ENCODE measurements at regions not wholly inside any gene's neighbourhood (a gene's known extent, or its start where the extent isn't known, plus 50 kb on each side); places are given as distances from the start of the nearest gene placed in this dataset.
"Not testable (repeated sequence)": the region's sequence is repeated elsewhere in the genome, so short reads cannot be mapped to it uniquely, and the experiment has no call there.

DNA sequence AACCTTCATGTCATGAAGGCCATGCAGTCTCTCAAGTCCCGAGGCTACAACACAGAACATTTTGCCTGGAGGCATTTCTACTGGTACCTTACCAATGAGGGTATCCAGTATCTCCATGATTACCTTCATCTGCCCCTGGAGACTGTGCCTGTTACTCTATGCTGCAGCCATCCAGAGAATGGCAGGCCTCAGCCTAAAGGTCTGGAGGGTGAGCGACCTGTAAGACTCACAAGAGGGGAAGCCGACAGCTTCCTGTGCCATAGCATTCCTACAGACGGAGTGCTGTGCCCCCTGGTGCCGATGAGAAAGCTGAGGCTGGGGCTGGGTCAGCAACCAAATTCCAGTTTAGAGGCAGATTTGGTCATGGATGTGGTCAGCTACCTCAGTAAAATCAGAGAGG, 51.3 kb upstream of the CADPS start:
- H3K27me3 Mint-ChIP-seq (ENCODE audit: low read depth in 3 of 3) = no peaks in the 10 kb centered on the region
- no peaks in the 10 kb centered on the region for H3K36me3 Mint-ChIP-seq
- H3K4me3 Mint-ChIP-seq = no peak overlapping the region
- no peak for DNase-seq
- H3K4me1 Mint-ChIP-seq = no peaks in the 10 kb centered on the region
- H3K9me3 Mint-ChIP-seq = peaks cover 5 to 40% (median 13%) of the 10 kb centered on the region in 6 donors
- H3K27ac Mint-ChIP-seq = no peak overlapping the region

DNA sequence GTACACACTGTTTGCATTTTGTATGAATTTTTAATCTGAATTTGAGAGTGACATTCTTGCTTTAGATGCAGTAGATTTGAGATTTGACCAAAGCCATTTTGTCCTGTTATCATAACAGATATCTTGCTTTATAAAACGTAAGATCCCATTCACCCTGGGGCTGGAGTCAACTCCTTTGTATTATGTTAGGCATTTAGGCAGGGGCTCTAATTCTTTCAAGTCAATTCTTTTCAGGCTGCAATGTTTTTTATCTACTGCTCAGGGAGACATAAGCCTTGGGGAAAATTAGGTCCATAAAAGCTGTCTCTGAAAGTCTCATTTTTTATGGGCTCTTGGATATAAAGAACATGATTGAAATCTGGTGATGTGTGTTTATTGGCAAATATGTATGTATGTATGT, 53.0 kb upstream of the CADPS start:
- Mint-ChIP-seq H3K27me3 (ENCODE audit: low read depth in 3 of 3) (no peaks in the 10 kb centered on the region), H3K4me1 (no peaks in the 10 kb centered on the region), H3K4me3 (no peak overlapping the region), H3K9me3 (peaks cover 4 to 36% (median 16%) of the 10 kb centered on the region in 6 donors), H3K27ac (no peak overlapping the region), H3K36me3 (no peaks in the 10 kb centered on the region)
- no peak for DNase-seq

DNA sequence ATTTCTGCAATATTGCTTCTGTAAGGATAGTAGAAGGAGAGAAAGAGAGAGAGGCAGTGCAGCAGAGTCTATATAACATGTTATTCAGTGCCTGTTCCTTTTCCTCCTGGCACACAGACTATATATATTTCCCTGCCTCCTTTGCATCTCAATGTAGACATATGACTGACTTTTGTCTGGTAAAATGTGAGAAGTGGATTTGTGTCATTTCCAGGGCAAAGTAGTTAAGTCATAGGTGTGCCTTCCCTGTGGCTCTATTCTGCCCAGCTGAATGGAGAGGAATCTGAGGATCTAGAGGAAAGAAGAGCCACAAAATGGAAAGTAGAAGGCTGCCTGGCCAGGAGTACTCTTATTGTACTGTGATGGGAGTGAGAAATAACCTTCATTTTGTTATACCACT, 54.6 kb upstream of the CADPS start:
- Mint-ChIP-seq H3K27ac (no peak overlapping the region), H3K4me3 (no peak overlapping the region), H3K4me1 (no peaks in the 10 kb centered on the region), H3K27me3 (ENCODE audit: low read depth in 3 of 3) (no peaks in the 10 kb centered on the region), H3K9me3 (peaks cover 2 to 31% (median 16%) of the 10 kb centered on the region in 6 donors), H3K36me3 (no peaks in the 10 kb centered on the region)
- no peak for DNase-seq

DNA sequence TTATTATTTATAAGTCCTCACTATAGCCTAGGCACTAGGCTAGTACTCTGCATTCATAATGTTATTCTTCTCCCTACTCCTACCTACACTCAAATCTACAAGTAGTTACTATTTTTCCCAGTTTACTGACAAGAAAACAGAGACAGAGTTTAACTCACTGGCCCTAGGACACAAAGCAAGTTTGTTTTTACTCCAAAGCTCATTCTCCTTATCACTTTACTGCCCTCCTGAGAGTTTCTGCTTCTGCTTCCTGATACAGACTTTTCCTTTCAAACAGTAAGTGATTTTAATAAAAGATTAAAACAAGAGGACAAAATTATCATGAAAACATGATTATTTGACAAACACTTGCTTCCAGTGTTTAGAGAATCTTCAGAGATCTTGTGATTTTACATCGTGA, 60.6 kb upstream of the CADPS start:
- Mint-ChIP-seq H3K4me1 (no peaks in the 10 kb centered on the region), H3K36me3 (peaks cover 0 to 3% (median 0%) of the 10 kb centered on the region in 3 donors), H3K27ac (no peak overlapping the region)

DNA sequence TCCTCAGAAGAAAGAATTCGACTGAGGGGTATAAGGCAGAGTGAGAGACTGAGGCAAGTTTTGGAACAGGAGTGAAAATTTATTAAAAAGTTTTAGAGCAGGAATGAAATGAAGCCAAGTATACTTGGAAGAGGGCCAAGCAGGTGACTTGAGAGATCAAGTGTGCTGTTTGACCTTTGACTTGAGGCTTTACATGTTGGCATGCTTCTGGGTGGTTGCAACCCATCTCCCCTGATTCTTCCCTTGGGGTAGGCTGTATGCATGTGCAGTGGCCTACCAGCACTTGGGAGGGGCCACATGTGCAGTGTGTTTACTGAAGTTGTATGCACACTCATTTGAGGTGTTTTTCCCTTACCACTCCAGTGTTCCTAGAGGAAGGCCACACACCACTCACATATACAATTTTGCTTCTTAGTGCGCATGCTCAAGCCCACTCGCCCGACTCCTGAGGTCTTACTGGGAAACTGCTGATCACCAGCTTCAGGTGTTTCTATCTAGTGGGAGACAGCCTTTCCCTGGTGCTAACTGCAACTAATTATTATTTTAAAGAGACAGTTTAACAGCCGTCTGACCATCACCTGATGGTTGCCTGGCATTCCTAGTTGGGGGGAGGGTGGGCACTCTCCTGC, 61.5 kb upstream of the CADPS start:
- Mint-ChIP-seq H3K4me3 (no peak overlapping the region), H3K4me1 (no peaks in the 10 kb centered on the region), H3K27me3 (ENCODE audit: low read depth in 3 of 3) (peaks cover 0 to 6% (median 2%) of the 10 kb centered on the region in 3 donors), H3K36me3 (peaks cover 0 to 3% (median 0%) of the 10 kb centered on the region in 3 donors), H3K27ac (no peak overlapping the region), H3K9me3 (peaks cover 2 to 29% (median 13%) of the 10 kb centered on the region in 6 donors)
- no peak for DNase-seq

More for the DNA sequence above, 60.6 kb upstream of the CADPS start:
- DNase-seq = no peak
- no peak overlapping the region for H3K4me3 Mint-ChIP-seq
- peaks cover 0 to 5% (median 2%) of the 10 kb centered on the region in 3 donors for H3K27me3 Mint-ChIP-seq (ENCODE audit: low read depth in 3 of 3)
- peaks cover 4 to 33% (median 13%) of the 10 kb centered on the region in 6 donors for H3K9me3 Mint-ChIP-seq

DNA sequence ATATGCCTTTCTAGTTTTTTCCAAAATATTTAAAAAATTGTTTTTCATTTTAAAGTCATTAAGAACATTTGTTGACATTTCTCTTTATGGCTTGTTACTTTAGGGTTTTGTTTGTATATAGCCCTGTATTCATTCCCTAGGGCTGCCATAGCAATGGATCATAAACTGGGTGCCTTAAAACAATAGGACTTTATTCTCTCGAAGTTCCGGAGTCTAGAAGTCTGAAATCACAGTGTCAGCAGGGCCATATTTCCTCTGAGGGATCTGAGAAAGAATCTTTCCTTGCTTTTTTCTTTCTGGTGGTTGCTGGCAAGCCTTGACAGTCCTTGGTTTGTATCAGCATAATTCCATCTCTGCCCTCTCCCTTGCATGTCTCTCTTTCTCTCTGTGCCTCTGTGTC, 63.4 kb upstream of the CADPS start:
- peaks cover 0 to 3% (median 0%) of the 10 kb centered on the region in 3 donors for H3K36me3 Mint-ChIP-seq
- no peaks in the 10 kb centered on the region for H3K4me1 Mint-ChIP-seq
- H3K27me3 Mint-ChIP-seq (ENCODE audit: low read depth in 3 of 3) = peaks cover 0 to 6% (median 2%) of the 10 kb centered on the region in 3 donors
- H3K27ac Mint-ChIP-seq = no peak overlapping the region
- no peak overlapping the region for H3K4me3 Mint-ChIP-seq
- H3K9me3 Mint-ChIP-seq = peaks cover 2 to 23% (median 14%) of the 10 kb centered on the region in 6 donors
- no peak for DNase-seq

DNA sequence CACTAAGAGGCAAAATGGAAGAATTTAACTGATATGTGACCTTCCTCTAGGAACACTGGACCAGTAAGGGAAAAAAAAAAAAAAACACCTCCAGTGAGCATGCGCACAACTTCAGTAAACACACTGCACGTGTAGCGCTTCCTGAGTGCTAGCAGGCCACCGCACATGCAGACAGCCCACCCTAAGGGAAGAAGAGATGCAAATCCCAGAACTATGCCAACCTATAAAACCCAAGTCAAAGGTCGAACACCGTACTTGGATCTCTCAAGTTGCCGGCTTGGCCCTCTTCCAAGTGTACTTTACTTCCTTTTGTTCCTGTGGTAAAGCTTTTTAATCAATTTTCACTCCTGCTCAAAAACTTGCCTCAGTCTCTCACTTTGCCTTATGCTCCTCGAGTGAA, 64.5 kb upstream of the CADPS start:
- H3K27ac Mint-ChIP-seq = no peak overlapping the region
- H3K4me3 Mint-ChIP-seq = no peak overlapping the region
- no peak for DNase-seq
- H3K4me1 Mint-ChIP-seq = no peaks in the 10 kb centered on the region
- H3K27me3 Mint-ChIP-seq (ENCODE audit: low read depth in 3 of 3) = peaks cover 0 to 6% (median 2%) of the 10 kb centered on the region in 3 donors
- H3K9me3 Mint-ChIP-seq = peaks cover 4 to 29% (median 14%) of the 10 kb centered on the region in 6 donors
- H3K36me3 Mint-ChIP-seq = peaks cover 0 to 3% (median 0%) of the 10 kb centered on the region in 3 donors

DNA sequence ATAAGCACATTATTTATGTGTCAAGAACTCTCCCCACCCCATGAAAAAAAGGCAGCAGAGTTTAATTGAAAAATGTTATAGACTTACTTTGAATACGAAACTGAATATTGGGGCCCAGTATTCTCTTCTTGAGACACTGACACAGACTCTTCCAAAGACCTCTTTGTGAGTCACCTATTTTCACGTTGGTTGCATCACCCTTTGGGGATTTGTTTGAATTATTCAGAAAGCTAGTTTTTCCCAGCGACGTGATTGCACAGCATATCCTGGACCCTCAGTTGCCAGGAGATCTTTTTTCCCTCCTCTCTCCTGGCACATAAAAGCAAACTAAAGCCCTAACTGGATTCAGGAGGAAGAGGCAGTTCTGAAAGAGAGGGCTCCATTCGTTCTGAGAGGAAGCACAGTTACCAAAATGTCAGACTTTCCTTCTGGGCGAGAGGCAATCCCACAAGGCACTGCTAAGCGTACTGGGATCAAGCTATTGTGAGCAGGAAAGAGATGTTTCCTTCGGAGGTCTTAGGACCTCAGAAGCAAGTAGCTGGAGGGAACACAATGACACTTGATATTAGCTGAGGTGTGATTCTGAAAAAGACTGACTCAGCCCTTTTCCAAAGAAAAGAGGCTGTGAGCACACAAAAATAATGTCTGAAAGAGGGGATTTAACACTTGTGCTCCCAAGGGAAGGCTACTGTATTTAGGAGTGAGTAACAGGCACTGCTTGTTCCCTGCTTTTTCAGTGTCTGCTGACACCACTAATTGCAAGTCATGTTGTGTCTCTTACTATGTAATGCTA, 65.8 kb upstream of the CADPS start:
- no peak overlapping the region for H3K4me3 Mint-ChIP-seq
- no peak overlapping the region for H3K27ac Mint-ChIP-seq
- H3K9me3 Mint-ChIP-seq = peaks cover 1 to 21% (median 9%) of the 10 kb centered on the region in 6 donors
- no peak for DNase-seq
- H3K27me3 Mint-ChIP-seq (ENCODE audit: low read depth in 3 of 3) = peaks cover 0 to 6% (median 2%) of the 10 kb centered on the region in 3 donors
- no peaks in the 10 kb centered on the region for H3K36me3 Mint-ChIP-seq
- H3K4me1 Mint-ChIP-seq = no peaks in the 10 kb centered on the region

DNA sequence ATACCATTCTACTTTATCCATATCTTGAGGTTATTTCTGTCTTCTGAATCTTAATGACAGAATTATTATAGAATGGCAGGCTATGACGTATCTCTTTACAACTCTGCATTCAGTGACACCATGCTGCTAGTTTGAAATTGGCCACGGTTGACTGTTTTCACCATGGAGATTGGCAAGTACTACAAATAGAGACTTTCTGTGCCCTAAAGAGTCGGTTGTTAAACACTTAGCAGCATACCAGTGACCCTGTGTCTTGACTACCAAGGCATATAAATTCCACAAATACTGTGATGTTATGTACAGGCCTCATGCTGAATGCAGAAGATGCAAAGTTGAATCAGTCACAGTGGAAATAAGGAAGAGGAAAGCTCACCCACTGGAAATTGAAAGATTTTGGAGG, 67.0 kb upstream of the CADPS start:
- no peak for DNase-seq
- no peaks in the 10 kb centered on the region for H3K36me3 Mint-ChIP-seq
- H3K27ac Mint-ChIP-seq = no peak overlapping the region
- peaks cover 1 to 21% (median 9%) of the 10 kb centered on the region in 6 donors for H3K9me3 Mint-ChIP-seq
- no peak overlapping the region for H3K4me3 Mint-ChIP-seq
- no peaks in the 10 kb centered on the region for H3K4me1 Mint-ChIP-seq
- peaks cover 0 to 4% (median 2%) of the 10 kb centered on the region in 3 donors for H3K27me3 Mint-ChIP-seq (ENCODE audit: low read depth in 3 of 3)

DNA sequence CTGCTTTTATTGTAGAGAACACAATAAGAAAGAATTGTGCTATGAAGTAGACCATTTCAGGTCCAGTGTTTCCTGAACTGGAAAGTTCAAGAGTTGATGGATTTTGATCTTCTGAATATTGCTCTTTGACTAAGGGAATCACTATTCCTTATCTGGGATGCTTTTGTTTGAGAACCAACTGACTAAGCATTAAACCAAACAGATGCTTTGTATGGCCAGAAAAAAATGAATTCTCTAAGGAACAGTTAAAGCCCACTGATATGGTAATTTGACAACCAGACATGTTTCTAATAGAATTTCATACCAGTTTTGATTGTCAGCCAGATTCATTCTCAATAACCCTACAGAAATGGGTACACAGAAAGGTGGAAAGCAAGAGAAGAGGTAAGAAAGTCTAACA, 67.5 kb upstream of the CADPS start:
- no peak overlapping the region for H3K4me3 Mint-ChIP-seq
- no peaks in the 10 kb centered on the region for H3K36me3 Mint-ChIP-seq
- no peak overlapping the region for H3K27ac Mint-ChIP-seq
- no peaks in the 10 kb centered on the region for H3K4me1 Mint-ChIP-seq
- peaks cover 0 to 4% (median 2%) of the 10 kb centered on the region in 3 donors for H3K27me3 Mint-ChIP-seq (ENCODE audit: low read depth in 3 of 3)
- peaks cover 1 to 18% (median 9%) of the 10 kb centered on the region in 6 donors for H3K9me3 Mint-ChIP-seq
- DNase-seq = no peak

DNA sequence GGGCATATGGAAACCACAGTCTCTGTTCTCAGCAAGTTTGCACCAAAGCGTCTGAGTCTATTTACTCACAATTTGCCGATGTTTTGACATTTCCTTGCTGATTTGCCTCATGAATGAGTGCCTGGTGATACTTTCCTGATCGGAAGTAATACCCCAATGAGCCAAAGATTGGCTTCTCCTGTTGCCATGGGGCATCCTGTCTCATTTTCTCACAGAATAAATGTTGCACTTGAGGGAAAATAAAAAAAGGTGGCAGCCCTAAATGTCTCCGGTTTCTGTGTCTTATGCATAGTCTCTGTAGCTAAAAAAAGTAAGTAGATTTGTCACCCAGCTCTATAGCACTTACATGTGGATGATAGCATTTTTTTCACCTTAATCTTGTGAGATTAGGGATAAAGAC, 73.7 kb upstream of the CADPS start:
- Mint-ChIP-seq H3K4me3 (no peak overlapping the region), H3K9me3 (peaks cover 4 to 30% (median 8%) of the 10 kb centered on the region in 6 donors), H3K27ac (no peak overlapping the region), H3K36me3 (no peaks in the 10 kb centered on the region), H3K4me1 (no peaks in the 10 kb centered on the region), H3K27me3 (ENCODE audit: low read depth in 3 of 3) (peaks cover 0 to 1% (median 0%) of the 10 kb centered on the region in 3 donors)
- no peak for DNase-seq

DNA sequence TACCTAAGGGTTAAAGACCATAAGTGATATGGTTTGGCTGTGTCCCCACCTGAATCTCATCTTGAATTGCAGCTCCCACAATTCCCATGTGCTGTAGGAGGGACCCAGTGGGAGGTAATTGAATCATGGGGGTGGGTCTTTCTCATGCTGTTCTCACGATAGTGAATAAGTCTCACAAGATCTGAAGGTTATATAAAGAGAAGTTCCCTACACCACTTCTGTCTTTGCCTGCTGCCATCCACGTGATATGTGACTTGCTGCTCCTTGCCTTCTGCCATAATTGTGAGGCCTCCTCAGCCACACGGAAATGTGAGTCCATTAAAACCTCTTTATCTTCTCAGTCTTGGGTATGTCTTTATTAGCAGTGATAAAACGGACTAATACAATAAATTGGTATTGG, 75.0 kb upstream of the CADPS start:
- peaks cover 3 to 27% (median 9%) of the 10 kb centered on the region in 6 donors for H3K9me3 Mint-ChIP-seq
- H3K27ac Mint-ChIP-seq = no peak overlapping the region
- H3K4me3 Mint-ChIP-seq = no peak overlapping the region
- no peak for DNase-seq
- no peaks in the 10 kb centered on the region for H3K4me1 Mint-ChIP-seq
- peaks cover 0 to 1% (median 0%) of the 10 kb centered on the region in 3 donors for H3K27me3 Mint-ChIP-seq (ENCODE audit: low read depth in 3 of 3)
- no peaks in the 10 kb centered on the region for H3K36me3 Mint-ChIP-seq

DNA sequence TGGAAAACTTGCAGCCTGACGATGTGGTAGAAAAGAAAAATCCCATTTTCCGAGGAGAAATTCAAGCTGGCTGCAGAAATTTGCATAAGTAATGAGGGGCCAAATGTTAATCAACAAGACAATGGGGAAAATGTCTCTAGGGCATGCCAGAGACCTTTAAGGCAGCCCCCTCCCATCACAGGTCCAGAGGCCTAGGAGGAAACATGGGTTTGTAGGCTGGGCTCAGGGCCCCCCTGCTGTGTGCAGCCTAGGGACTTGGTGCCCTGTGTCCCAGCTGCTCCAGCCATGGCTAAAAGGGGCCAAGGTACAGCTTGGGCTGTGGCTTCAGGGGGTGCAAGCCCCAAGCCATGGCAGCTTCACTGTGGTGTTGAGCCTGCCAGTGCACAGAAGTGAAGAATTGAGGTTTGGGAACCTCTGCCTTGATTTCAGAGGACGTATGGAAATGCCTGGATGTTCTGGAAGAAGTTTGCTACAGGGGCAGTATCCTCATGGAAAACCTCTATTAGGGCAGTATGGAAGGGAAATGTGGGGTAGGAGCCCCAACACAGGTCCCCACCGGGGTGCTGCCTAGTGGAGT, 75.9 kb upstream of the CADPS start:
- H3K27me3 Mint-ChIP-seq (ENCODE audit: low read depth in 3 of 3) = peaks cover 0 to 1% (median 0%) of the 10 kb centered on the region in 3 donors
- no peak overlapping the region for H3K27ac Mint-ChIP-seq
- peaks cover 3 to 32% (median 9%) of the 10 kb centered on the region in 6 donors for H3K9me3 Mint-ChIP-seq
- no peaks in the 10 kb centered on the region for H3K36me3 Mint-ChIP-seq
- H3K4me1 Mint-ChIP-seq = no peaks in the 10 kb centered on the region
- H3K4me3 Mint-ChIP-seq = no peak overlapping the region
- no peak for DNase-seq

DNA sequence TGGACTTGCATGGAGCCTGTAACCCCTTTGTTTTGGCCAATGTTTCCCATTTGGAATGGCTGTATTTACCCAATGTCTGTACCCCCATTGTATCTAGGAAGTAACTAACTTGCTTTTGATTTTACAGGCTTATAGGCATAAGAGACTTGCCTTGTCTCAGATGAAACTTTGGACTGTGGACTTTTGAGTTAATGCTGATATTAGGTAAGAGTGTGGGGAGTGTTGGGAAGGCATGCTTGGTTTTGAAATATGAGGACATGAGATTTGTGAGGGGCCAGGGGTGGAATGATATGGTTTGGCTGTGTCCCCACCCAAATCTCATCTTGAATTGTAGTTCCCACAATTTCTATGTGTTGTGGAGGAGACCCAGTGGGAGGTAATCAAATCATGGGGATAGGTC, 76.7 kb upstream of the CADPS start:
- not testable (repeated sequence) for H3K4me3 Mint-ChIP-seq; H3K36me3 Mint-ChIP-seq; DNase-seq; H3K27me3 Mint-ChIP-seq (ENCODE audit: low read depth in 3 of 3); H3K27ac Mint-ChIP-seq; H3K4me1 Mint-ChIP-seq
- peaks cover 3 to 37% (median 9%) of the 10 kb centered on the region in 6 donors for H3K9me3 Mint-ChIP-seq
